GM06990 (cell line): ENCODE measurements at regions not wholly inside any gene's neighbourhood (a gene's known extent, or its start where the extent isn't known, plus 50 kb on each side); places are given as distances from the start of the nearest gene placed in this dataset.

ENCODE experiments used
- DNase-seq: peaks from one replicate; pipeline ENCODE4 v3.0.0-alpha.2; 2011; ENCODE audit not compliant: insufficient read length; ENCODE audit errors: extremely low read depth
- H3K27me3 ChIP-seq: replicated peaks from 2 replicates; pipeline ENCODE4 v1.6.0; 2011; ENCODE audit warnings: low read length; ENCODE audit not compliant: control insufficient read depth, insufficient read depth
- H3K36me3 ChIP-seq: 2 replicates; pipeline ENCODE4 v1.5.1; 2011; ENCODE audit warnings: low read length; ENCODE audit not compliant: control insufficient read depth, insufficient read depth
- H3K4me3 ChIP-seq: replicated peaks from 2 replicates; pipeline ENCODE4 v1.5.1; 2011; ENCODE audit warnings: low read depth, mild to moderate bottlenecking, control low read depth, low read length
- CTCF ChIP-seq: IDR thresholded peaks from 2 replicates; pipeline ENCODE4 v1.5.1; 2011; ENCODE audit warnings: low read length, control low read depth, mild to moderate bottlenecking, inconsistent platforms; ENCODE audit not compliant: insufficient read depth, poor library complexity, severe bottlenecking

GRCh38 chr18:10111944-10112343 is 198.1 kb downstream of the VAPA start:
- Histone ChIP-seq H3K4me3 (no peak overlapping the region), H3K27me3 (no peaks in the 10 kb centered on the region; the same call in 1 of the 2 replicates), H3K36me3 (no peaks in the 10 kb centered on the region)
- TF ChIP-seq CTCF, result no peak
- DNase-seq, result no peak

- Histone ChIP-seq H3K36me3 (no peaks in the 10 kb centered on the region), H3K27me3 (no peaks in the 10 kb centered on the region; the same call in 1 of the 2 replicates), H3K4me3 (no peak overlapping the region)
- no peak for DNase-seq
- TF ChIP-seq CTCF, result no peak
These were observed 199.6 kb downstream of the VAPA start for GRCh38 chr18:10113121-10114022.

- Histone ChIP-seq H3K27me3 (no peaks in the 10 kb centered on the region; the same call in 1 of the 2 replicates), H3K36me3 (no peaks in the 10 kb centered on the region), H3K4me3 (no peak overlapping the region)
- DNase-seq, result no peak
- TF ChIP-seq CTCF, result no peak
These were observed 201.1 kb downstream of the VAPA start for GRCh38 chr18:10114717-10115463.

- Histone ChIP-seq H3K27me3 (no peaks in the 10 kb centered on the region; the same call in 1 of the 2 replicates), H3K4me3 (no peak overlapping the region), H3K36me3 (no peaks in the 10 kb centered on the region)
- no peak for TF ChIP-seq CTCF
- no peak for DNase-seq
These were observed 202.8 kb downstream of the VAPA start for GRCh38 chr18:10116574-10116973.

- Histone ChIP-seq H3K36me3 (no peaks in the 10 kb centered on the region), H3K4me3 (no peak overlapping the region), H3K27me3 (no peaks in the 10 kb centered on the region)
- no peak for TF ChIP-seq CTCF
- no peak for DNase-seq
These were observed 205.7 kb downstream of the VAPA start for GRCh38 chr18:10119528-10119927.
